CD14-positive monocyte (primary cell): ENCODE measurements at regions not wholly inside any gene's neighbourhood (a gene's known extent, or its start where the extent isn't known, plus 50 kb on each side); places are given as distances from the start of the nearest gene placed in this dataset.

ENCODE experiments used
- DNase-seq, 3 donors: peaks; one replicate each; pipeline ENCODE4 v3.0.0-alpha.2; 2011 to 2022
- H2AFZ ChIP-seq: 2 replicates; pipeline ENCODE4 v1.6.0; 2012; ENCODE audit warnings: mild to moderate bottlenecking, low read depth, low read length, inconsistent platforms; ENCODE audit not compliant: insufficient read depth, poor library complexity, severe bottlenecking
- H3K27ac ChIP-seq, 2 donors: 1 replicate in 1 of 2; 2 replicates in 1 of 2; pipeline ENCODE4 v1.5.1; 2012 to 2013; ENCODE audit warnings: low read length in 2 of 2, control low read depth in 1 of 2, inconsistent platforms in 1 of 2, low read depth in 1 of 2, mild to moderate bottlenecking in 1 of 2
- H3K27me3 ChIP-seq, 2 donors: one replicate each; pipeline versions ENCODE4 v1.6.0 to v1.6.1; 2011 to 2013; ENCODE audit warnings: low read length in 2 of 2; ENCODE audit not compliant: control insufficient read depth in 2 of 2, insufficient read depth in 2 of 2
- H3K36me3 ChIP-seq, 2 donors: replicated peaks in 1 of 2; 1 replicate in 1 of 2; 2 replicates in 1 of 2; pipeline versions ENCODE4 v1.5.1 to v1.6.1; 2012 to 2013; ENCODE audit warnings: low read length in 2 of 2, control low read depth in 1 of 2, inconsistent platforms in 1 of 2, mild to moderate bottlenecking in 1 of 2; ENCODE audit not compliant: insufficient read depth in 2 of 2, control insufficient read depth in 1 of 2
- H3K4me1 ChIP-seq, 2 donors: 1 replicate in 1 of 2; 2 replicates in 1 of 2; pipeline versions ENCODE4 v1.5.1 to v1.6.1; 2012 to 2013; ENCODE audit warnings: low read length in 2 of 2, control low read depth in 1 of 2, inconsistent platforms in 1 of 2, mild to moderate bottlenecking in 1 of 2, moderate library complexity in 1 of 2; ENCODE audit not compliant: insufficient read depth in 2 of 2, control insufficient read depth in 1 of 2
- H3K4me2 ChIP-seq: replicated peaks from 2 replicates; pipeline ENCODE3; 2012; ENCODE audit warnings: low read length, moderate library complexity, mild to moderate bottlenecking; ENCODE audit not compliant: poor library complexity, severe bottlenecking; ENCODE audit errors: extremely low read depth
- H3K4me3 ChIP-seq, 3 experiments: fragments of 200-600 bp in 1 of 3; sonication (generic) in 1 of 3; replicated peaks in 1 of 3; 1 replicate in 2 of 3; 2 replicates in 1 of 3; pipeline ENCODE4 v1.5.1; 2011 to 2013; ENCODE audit warnings: low read length in 3 of 3, mild to moderate bottlenecking in 3 of 3, control low read depth in 2 of 3, low read depth in 2 of 3, inconsistent platforms in 1 of 3, moderate library complexity in 1 of 3
- H3K79me2 ChIP-seq: 2 replicates; pipeline ENCODE4 v1.6.0; 2012; ENCODE audit warnings: mild to moderate bottlenecking, control low read depth, inconsistent platforms, low read length, moderate library complexity; ENCODE audit not compliant: insufficient read depth
- H3K9ac ChIP-seq: 2 replicates; pipeline ENCODE4 v1.6.0; 2017; ENCODE audit warnings: low read length, mild to moderate bottlenecking; ENCODE audit not compliant: insufficient read depth, poor library complexity, severe bottlenecking
- H3K9me3 ChIP-seq, 2 donors: replicated peaks in 1 of 2; 1 replicate in 1 of 2; 2 replicates in 1 of 2; pipeline versions ENCODE4 v1.5.1 to v1.6.1; 2012 to 2013; ENCODE audit warnings: low read length in 2 of 2, control low read depth in 1 of 2; ENCODE audit not compliant: control insufficient read depth in 1 of 2, insufficient read depth in 1 of 2
- H4K20me1 ChIP-seq: 2 replicates; pipeline ENCODE4 v1.6.0; 2012; ENCODE audit warnings: mild to moderate bottlenecking, low read length, control low read depth, moderate library complexity; ENCODE audit not compliant: insufficient read depth
- H3K27ac Mint-ChIP-seq, 7 donors: one replicate each; pipeline ENCODE4 v1.8.0; 2020; ENCODE audit warnings: mild to moderate bottlenecking in 7 of 7, mixed read lengths in 7 of 7, moderate library complexity in 6 of 7, inconsistent platforms in 2 of 7
- H3K27me3 Mint-ChIP-seq, 3 donors: one replicate each; pipeline ENCODE4 v1.8.0; 2021 to 2022; ENCODE audit warnings: low read depth in 3 of 3, mild to moderate bottlenecking in 3 of 3, mixed read lengths in 3 of 3, moderate library complexity in 3 of 3, inconsistent platforms in 1 of 3
- H3K36me3 Mint-ChIP-seq, 2 donors: one replicate each; pipeline ENCODE4 v1.8.0; 2020; ENCODE audit warnings: mixed read lengths in 2 of 2, inconsistent platforms in 1 of 2, mild to moderate bottlenecking in 1 of 2
- H3K4me1 Mint-ChIP-seq: one replicate; pipeline ENCODE4 v1.8.0; 2020; ENCODE audit warnings: mild to moderate bottlenecking, mixed read lengths
- H3K4me3 Mint-ChIP-seq, 2 donors: one replicate each; pipeline ENCODE4 v1.8.0; 2020; ENCODE audit warnings: mild to moderate bottlenecking in 2 of 2, mixed read lengths in 2 of 2, moderate library complexity in 1 of 2
- H3K9me3 Mint-ChIP-seq, 7 donors: one replicate each; pipeline ENCODE4 v1.8.0; 2020 to 2022; ENCODE audit warnings: mixed read lengths in 7 of 7, mild to moderate bottlenecking in 6 of 7, moderate library complexity in 6 of 7, inconsistent platforms in 2 of 7
- WGBS: methylation state at CpG from one replicate; pipeline ENCODE4 v1.1.5; 2013; ENCODE audit warnings: missing lambda C conversion rate; ENCODE audit not compliant: insufficient coverage; 5-methylcytosine and 5-hydroxymethylcytosine counted together
- intact Hi-C, 2 donors: fragments of 100-400 bp; cut with micrococcal nuclease; formaldehyde crosslinking; loops; one replicate each; pipeline versions ENCODE4 v1.15.0 to v1.15.1; 2023
- TF ChIP-seq, protein P1 (sequence below): fragments of 200-600 bp; IDR thresholded peaks from one replicate; pipeline ENCODE4 v1.8.0; 2022; ENCODE audit warnings: antibody characterized with exemption, mild to moderate bottlenecking

DNA sequence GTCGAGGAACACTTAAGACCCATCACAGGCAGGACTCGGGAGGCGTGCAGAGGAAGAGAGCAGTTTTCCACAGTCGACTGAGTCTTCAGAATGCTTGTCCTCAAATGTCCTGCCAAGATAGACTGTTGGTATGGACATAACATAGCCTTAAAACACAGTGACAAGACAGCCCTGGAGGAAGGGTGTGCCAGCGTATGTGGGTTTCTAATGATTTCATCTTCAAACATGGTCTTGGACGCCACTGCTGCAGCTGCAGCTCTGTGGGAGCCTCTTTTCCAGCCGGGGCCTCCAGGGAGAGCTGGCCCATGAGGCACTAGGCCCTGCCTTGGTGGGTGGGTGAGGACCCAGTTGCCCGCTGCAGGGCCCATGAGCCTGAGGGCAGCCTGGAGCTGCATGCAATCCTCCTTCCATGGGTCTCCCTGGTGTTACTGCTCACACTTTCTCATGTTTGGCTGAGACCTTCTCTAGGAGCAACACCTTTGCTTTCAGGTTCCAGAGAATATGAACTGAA lies 198.6 kb downstream of the KLF13 start:
- no peak overlapping the region for H3K4me2 ChIP-seq
- intact Hi-C loops: no loop called here
- H3K4me1 Mint-ChIP-seq: no peaks in the 10 kb centered on the region
- peaks cover 0 to 6% (median 1%) of the 10 kb centered on the region in 7 donors for H3K9me3 Mint-ChIP-seq
- H3K9me3 ChIP-seq: no peaks in the 10 kb centered on the region
- H3K4me1 ChIP-seq: no peaks in the 10 kb centered on the region
- H3K27me3 ChIP-seq: no peaks in the 10 kb centered on the region
- no peak overlapping the region for H3K27ac ChIP-seq
- H4K20me1 ChIP-seq: no peaks in the 10 kb centered on the region
- no peak overlapping the region for H3K4me3 Mint-ChIP-seq
- H3K27me3 Mint-ChIP-seq: peaks cover 2 to 7% (median 2%) of the 10 kb centered on the region in 3 donors
- H3K27ac Mint-ChIP-seq: no peak overlapping the region
- H2AFZ ChIP-seq: no peak overlapping the region
- no peaks in the 10 kb centered on the region for H3K79me2 ChIP-seq
- no peaks in the 10 kb centered on the region for H3K36me3 ChIP-seq
- TF ChIP-seq, protein P1, sequence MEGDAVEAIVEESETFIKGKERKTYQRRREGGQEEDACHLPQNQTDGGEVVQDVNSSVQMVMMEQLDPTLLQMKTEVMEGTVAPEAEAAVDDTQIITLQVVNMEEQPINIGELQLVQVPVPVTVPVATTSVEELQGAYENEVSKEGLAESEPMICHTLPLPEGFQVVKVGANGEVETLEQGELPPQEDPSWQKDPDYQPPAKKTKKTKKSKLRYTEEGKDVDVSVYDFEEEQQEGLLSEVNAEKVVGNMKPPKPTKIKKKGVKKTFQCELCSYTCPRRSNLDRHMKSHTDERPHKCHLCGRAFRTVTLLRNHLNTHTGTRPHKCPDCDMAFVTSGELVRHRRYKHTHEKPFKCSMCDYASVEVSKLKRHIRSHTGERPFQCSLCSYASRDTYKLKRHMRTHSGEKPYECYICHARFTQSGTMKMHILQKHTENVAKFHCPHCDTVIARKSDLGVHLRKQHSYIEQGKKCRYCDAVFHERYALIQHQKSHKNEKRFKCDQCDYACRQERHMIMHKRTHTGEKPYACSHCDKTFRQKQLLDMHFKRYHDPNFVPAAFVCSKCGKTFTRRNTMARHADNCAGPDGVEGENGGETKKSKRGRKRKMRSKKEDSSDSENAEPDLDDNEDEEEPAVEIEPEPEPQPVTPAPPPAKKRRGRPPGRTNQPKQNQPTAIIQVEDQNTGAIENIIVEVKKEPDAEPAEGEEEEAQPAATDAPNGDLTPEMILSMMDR: no peak
- WGBS: 95% methylated on average over 6 of the region's 8 CpGs
- H3K36me3 Mint-ChIP-seq: no peaks in the 10 kb centered on the region
- no peak overlapping the region for H3K4me3 ChIP-seq
- H3K9ac ChIP-seq: no peak overlapping the region
- no peak for DNase-seq

DNA sequence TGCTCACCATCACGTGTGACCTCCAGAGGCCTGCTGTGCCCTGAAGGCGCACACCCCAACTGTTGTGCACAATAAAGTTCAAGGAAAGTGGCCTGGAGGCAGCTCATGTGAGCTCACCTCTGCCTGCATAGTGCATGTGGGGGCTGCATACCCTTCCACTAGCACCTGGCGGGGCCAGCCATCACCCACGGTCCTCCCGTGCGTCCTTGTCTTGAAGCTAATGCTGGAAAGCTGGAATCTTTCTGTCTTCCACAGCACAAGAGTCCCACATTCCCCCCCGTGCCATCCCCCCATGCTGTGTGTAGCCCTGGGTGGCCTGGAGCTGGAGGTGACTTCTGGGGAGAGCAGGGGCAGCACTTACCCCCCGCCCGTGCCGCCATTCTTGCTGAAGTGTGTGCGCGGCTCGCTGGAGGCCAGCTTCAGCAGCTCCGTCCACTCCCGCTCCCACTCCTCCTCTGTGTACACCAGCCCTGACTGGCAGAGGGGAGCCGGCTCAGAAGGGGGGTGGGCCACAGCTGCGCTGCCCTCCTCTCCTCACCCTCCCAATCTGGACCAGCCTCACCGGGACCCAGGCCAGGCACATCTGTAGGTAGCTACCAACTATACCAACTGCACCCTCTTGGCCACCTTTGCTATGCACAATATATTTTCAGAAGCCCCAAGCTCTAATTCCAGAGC lies 199.5 kb downstream of the KLF13 start:
- Mint-ChIP-seq H3K36me3 (no peaks in the 10 kb centered on the region), H3K4me1 (no peaks in the 10 kb centered on the region), H3K9me3 (peaks cover 0 to 6% (median 1%) of the 10 kb centered on the region in 7 donors), H3K4me3 (no peak overlapping the region), H3K27ac (no peak overlapping the region), H3K27me3 (peaks cover 2 to 9% (median 2%) of the 10 kb centered on the region in 3 donors)
- H3K79me2 ChIP-seq: no peaks in the 10 kb centered on the region
- H3K36me3 ChIP-seq: no peaks in the 10 kb centered on the region
- no peak overlapping the region for H3K4me3 ChIP-seq
- H3K27ac ChIP-seq: no peak overlapping the region
- no peak for DNase-seq
- no peaks in the 10 kb centered on the region for H3K27me3 ChIP-seq
- intact Hi-C loops: no loop called here
- no peak overlapping the region for H3K9ac ChIP-seq
- no peaks in the 10 kb centered on the region for H3K4me1 ChIP-seq
- H3K9me3 ChIP-seq: no peaks in the 10 kb centered on the region
- TF ChIP-seq, protein P1: no peak
- H4K20me1 ChIP-seq: no peaks in the 10 kb centered on the region
- H2AFZ ChIP-seq: no peak overlapping the region
- no peak overlapping the region for H3K4me2 ChIP-seq
- WGBS: 95% methylated on average over 6 of the region's 18 CpGs
